CMK (cell line): ENCODE measurements at regions not wholly inside any gene's neighbourhood (a gene's known extent, or its start where the extent isn't known, plus 50 kb on each side); places are given as distances from the start of the nearest gene placed in this dataset.

Experiments used
- DNase-seq: peaks from one replicate; pipeline ENCODE4 v3.0.0-alpha.2; 2010; ENCODE audit warnings: low read depth

DNA sequence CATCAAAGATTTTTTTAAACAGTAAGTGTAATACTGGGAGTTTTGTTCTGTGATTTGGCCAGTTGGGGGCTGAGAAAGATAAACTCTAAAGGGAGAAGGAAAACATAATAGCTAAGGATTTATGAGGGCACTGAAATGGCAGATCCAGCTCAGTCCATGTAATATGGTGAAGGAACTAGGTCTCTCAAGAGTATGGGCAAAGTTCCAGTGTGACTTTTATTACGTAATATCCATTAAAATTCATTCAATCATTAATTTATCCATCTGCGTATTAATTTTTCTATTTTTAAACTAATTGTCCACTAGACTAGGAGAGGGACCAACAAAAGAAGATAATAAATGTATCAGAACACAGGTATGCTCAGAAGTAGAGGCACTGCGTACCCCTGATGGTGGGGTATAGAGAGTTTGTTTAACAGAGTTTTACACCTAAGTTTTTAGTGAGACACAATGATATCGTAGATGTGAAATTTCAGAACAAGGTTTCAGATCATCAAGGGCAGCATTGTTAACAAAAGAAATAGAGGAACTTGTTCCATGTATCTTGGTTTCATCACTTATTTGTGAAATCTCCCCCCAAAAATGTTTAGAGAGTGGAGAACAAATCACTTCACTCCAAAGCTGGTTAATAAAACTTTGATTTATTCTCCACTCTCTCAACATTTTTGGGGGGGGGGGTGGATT, 351.1 kb downstream of the GRXCR1 start:
- DNase-seq, result no peak

DNA sequence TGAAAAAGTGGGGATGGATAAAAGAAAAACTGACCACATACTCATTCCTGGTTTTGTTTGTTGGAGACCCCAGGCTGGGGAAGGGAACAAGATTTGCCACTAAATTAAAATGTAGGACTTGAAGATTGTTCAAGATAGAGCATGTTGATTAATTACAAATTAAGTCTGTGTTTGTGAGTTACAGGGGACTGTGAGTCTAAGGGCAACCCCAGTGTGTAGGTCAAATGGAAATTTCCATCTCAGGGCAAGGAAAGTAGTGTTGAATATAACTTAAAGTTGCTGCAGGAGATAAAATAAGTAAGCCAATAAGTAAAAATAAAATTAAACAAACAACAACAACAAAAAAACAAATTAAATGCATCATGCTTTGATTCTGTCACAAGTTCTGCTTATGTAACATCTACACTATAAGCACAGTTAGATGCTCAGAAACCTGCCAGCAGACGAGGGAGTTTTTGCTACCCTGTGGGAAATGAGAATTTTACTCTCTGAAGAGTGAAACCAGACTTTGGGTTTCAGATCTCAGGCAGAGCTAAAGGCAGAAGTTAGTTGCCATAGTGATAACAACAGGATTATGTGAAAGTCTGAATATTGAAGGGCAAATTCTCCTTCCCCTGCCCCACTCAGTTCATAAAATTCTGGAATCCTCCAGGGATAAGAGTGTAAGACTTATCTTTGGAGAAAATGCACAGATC, 352.3 kb downstream of the GRXCR1 start:
- no peak for DNase-seq

DNA sequence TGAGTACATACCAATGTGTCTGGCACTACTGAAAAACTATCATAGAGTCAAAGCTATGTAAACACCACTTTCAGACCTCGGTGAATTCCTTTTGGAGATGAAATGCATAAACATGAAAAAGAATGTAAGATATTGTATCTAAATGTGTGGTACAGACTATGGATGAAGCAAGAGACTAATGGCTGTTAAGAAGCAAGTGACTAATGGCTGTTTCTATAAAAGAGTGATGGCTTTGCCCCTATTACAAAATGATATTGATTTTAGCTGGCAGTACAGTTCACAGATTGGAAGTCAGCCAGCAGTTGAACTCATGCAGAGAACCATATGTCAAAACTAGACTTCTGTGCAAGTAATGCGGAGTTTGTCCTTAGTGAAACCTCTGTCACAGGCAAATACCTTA, 359.3 kb downstream of the GRXCR1 start:
- no peak for DNase-seq

DNA sequence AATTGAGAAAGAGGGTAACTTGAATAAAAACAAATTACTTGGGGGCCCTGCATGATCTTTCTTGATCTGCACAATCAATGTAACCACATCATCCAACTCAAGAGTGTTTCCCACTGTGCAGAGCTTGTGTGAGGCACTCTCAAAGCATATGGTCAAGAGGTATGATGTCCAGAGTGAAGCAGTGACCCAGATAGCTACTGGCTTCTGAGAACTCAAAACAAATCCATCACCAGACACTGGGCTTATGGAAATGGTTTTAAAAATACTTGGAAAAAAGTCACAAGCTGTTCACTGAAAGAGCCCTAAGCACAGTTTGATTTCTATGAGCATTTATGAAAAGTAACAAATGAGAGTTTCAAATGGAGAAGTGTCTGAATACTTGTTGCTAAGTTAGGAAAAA, 361.0 kb downstream of the GRXCR1 start:
- no peak for DNase-seq

DNA sequence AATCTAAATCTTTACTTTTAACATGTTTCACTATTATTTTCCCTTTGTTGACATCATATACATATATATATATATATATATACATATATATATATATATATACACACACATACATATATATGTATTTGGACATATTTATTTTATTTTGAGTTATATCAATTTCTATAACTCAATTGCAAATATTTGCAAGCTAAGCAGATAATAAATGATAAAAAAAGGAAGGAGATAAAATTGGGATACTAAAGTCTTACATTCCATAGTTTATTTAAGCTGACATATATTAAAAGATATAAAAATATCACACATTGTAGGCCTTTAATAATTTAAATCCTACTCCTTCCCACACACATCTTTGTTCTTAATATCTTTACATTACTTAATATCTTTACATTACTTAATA, 372.2 kb downstream of the GRXCR1 start:
- no peak for DNase-seq

DNA sequence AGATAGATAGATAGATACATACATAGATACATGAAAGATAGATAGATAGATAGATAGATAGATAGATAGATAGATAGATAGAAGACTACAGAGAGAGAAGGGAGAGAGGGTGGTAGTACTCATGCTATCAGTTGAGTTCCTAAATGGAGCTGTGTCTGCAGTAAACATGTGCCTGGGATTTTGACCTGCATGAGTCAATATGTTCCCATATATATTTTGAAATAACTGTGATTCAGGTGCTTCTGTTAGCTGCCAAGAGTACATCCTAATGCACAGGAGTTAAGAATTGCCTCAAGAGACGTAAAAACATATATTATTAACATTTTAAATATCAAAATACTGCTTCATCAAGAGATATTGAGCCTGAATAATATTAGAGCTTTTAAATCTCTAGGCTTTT, 379.4 kb downstream of the GRXCR1 start:
- DNase-seq, result no peak

DNA sequence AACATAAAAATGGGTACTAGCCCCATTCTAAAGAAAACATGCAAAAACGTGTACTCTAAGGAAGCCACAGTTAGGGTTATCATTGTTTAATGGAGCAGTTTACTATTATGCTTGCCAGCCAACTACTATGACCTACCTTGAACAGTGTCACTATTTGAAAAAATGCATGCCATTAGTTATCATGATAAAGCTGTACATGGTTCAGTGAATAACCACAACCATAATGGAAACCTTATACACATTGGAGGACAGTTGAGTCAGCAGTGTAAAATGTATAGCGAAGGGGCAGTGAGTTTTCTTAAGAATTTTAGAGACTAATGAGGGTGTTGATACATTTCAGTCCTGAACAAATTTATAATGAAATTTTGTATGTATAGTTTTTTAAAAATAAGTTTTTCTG, 381.9 kb downstream of the GRXCR1 start:
- DNase-seq, result no peak

DNA sequence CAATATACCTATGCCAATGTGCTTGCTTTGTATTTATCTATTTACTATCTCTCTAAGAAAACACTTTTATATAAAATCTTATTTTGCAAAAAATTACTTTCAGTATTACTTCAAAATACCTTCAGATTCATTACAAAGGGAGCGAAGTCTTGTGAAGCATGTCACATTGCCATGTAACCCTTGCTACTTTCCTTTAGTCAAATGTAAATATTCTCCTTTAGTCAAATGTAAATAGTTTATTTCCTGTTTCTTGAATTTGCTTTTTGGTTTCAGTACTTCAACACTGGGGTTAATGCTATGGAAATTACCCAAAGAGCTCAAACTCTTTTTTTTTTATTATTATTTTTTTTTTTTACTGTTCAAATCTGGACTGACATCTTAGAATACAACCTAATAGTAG, 383.3 kb downstream of the GRXCR1 start:
- no peak for DNase-seq

DNA sequence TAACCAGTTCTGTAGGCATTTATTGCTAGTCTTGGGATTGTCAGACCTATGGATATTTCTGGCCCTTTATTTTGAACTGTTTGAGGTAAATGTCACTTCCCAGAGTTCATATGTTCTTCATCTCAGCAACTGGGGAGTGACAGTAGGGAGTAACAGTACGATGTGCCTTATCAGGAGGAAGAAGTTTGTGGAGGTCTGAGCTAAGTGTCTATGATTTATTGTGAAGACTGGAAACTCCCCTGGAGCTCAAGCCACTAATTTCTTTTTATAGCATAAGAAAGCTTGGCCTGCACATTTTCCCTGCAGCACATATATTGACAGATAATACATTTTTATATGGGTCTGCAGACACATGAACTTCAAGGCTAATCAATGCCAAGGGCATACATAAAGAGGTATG, 383.8 kb downstream of the GRXCR1 start:
- DNase-seq, result no peak

DNA sequence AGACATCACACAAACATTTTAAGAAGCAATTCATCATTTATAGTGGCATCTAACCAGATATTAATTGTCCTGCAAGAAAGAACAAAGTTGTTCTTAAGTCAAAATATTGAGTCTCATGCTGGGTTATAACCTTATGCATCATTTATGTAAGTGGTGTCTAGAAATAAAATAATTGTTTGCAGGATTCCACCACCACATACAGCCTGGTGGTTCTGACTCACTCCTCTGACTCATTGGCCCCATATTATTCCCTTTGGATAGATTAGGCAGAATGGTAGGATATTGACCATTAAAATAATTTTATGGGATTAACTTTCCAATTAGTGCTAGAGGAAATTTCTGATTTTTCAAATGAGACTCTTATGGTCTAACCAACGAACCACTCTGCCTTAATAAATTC, 384.5 kb downstream of the GRXCR1 start:
- DNase-seq, result no peak

DNA sequence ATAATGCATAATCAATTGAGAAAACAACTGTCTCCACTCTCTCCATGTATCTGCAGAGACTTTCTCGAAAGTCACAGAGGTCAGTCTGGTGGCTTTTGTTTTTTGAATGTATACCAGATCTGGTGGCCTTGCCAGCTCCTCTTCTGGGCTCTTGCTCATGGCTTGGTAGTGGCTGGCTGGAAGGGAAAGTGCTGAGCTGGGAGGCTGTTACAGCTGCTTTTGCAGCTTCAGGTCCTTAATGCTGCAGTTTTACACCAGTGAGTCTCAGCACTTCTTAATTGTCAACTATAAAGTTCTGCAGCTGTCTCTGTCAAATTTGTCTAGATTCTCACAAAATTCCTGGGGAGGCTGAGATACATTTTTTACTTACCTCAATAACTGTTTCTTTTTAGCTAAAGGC, 390.0 kb downstream of the GRXCR1 start:
- no peak for DNase-seq

DNA sequence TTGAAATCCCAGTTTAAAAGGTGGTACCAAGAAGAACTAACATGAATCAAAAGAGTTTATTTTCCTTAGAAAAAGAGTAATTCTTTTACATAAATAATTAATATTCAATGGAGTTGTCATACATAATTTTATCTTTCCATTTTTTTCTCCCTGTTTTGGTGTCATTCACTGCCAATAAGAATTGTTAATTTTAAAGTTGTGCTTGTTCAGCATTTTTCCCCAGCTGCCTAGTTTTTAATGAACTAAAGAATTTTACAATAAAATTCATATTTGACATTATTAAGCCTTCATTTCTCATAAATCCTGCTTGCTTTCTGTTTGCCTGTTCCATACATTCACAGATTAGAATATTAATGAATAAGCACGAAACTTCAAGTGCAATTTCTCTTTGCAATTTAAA, 393.6 kb downstream of the GRXCR1 start:
- DNase-seq, result no peak

DNA sequence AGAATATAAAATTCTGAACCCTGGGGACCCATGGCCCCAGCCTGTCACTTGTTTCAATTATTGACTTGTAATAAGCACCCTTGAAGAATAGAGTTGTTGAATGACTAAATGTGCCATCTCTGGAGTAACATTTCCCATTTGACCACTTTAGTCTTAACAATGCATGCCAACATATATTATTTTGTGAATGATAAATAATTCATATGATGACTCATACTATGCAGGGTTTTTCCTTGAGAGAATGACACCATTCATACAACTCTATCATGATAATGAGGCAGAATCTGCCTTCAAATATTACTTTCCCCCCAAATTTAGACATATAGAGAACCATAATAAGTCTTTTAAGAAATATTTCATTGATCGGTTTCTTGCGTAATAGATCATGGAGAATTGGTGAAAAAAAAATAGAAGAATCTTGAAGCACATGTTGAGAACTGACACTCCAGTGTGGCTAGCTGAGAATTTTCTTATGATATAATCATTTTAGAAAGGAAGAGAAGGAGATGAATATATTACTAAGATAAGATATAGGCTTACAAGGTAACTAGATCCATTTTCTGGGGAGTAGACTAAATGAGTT, 404.5 kb downstream of the GRXCR1 start:
- no peak for DNase-seq

DNA sequence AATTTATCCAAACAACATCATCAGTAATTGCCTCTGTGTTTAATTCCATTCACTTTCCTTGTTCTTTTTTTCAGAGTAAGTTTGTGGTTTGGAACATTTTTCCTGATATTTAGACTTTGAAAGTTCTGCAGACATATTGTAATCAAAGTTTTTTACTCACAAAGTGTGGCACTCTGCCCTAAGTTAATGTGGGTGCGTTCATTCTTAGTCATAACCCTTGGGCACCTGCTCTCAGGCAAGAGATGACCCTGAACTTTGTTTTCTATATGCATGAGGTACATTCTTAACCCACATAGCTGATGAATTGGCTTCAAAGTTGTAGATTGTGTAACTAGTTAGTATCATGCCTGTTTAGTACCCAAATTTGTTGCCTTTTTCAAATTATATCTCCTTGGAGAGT, 424.3 kb downstream of the GRXCR1 start:
- DNase-seq, result no peak

DNA sequence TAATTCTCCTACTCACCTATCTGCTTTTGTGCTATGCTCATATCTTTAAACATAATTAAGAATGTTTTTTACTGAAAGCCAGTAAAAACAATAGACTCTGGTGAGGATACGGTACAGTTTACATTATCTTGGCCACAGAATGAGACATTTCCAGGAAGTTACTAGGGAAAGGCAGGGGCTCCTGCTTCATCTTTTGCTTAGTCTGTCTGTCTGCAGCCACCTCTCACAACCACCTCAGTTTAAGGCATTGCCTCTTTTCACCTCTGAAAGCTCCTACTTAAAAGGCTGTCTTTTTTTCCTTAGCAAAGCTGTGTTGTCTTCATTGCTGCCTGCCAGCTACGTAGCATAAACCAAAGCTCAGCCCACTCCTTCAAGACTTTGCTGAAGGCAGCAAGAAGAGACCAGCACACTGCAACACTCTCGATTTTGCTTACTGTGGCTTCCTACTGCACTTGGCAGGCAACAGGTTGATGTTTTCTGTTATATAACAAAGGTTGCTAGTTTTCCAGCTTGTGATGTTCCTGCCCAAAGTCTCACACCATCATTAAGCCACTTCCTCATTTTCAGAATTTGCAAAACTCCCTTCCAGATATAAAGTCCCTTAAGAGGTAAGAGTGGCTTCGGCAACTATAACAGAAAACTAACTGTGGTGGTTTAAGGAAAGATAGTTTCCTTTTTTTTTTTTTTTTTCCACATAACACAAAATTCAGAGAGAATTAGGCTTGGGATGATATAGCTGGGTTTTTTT, 432.9 kb downstream of the GRXCR1 start:
- DNase-seq, result no peak

DNA sequence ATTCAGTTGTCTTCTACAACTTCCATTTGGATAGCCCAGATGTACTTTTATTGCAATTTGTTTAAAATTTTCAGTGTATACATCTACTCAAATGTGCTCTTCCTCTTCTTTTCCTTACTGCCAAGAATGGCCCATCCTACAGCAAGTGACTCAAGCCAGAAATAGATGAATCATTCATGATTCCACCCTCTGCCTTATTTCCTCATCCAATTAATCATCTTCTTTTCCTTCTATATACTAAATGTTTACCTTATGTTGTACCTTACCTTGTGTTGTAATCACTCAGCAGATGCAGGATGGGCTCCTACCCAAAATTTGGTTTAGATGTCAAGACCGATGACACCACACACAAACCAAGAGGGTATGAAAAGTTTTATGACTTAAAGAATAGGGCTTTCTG, 437.8 kb downstream of the GRXCR1 start:
- no peak for DNase-seq

DNA sequence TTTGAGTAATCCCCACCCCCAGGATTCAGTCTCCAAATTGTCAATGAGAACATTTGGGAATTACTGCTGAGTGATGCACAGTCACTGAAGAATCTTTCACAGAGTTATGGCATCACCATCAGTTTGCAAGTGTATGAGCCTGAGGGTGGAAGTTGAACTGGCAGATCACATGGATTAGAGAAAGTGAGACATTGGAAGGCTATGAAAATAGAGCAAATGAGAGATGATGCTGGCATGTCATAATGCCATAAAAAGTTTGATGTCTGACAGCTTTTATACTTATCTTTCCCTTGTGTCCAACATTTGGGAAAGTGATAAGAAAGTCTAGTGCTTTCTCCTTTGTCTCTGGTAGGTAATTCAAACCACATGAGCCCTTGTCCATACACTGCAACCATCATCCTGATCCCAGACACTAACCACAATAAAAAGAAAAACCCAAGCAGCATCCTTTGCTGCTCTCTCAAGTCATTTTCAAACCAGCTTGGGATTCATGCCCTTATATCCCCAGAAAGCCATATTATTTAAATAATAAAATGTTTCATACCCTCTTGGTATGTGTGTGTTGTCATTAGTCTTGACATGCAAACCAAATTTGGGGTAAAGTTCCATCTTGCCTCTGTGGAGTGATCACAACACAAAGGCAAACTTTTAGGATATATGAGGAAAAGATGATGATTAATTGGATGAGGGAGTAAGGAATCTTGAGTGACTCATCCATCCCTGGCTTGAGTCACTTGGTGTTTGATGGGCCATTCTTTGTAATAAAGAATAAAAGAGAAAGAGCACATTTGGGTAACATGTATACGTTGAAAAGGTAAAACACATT, 438.9 kb downstream of the GRXCR1 start:
- no peak for DNase-seq

DNA sequence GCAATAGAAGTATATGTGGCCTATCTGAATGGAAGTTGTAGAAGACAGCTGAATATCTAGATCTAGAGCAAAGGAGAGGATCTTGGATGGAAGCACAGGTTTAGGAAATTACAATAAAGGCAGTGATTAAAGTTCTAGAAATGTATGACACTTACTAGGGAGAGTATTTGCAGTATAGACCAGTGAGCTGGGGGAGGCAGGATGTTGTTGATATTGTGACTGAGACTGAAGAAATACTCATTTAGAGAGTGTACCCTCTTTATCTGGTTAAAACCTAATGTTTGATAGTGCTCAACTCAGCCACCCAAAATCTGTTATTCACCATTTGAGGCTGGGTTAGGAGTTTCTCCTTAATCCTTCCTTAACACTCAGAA, 439.5 kb downstream of the GRXCR1 start:
- DNase-seq, result no peak

DNA sequence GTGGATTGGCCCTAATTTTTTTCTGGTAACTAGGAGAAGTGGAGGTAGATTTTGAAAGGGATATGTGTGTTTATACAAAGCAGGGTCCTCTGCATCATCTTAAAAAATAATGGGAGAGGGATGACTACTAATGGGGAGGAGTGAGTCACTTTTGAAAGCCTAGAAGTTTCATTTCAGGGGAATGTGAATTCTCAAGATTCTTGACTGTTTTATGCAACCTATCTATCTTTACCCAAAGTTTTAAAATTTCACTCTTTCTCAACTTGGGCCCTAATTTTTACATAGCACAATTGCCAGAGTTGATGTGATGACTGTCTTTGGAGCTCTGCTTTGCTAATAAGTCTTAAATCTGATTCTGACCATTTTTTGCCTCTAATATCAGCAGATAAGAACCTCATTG, 445.2 kb downstream of the GRXCR1 start:
- DNase-seq, result no peak

DNA sequence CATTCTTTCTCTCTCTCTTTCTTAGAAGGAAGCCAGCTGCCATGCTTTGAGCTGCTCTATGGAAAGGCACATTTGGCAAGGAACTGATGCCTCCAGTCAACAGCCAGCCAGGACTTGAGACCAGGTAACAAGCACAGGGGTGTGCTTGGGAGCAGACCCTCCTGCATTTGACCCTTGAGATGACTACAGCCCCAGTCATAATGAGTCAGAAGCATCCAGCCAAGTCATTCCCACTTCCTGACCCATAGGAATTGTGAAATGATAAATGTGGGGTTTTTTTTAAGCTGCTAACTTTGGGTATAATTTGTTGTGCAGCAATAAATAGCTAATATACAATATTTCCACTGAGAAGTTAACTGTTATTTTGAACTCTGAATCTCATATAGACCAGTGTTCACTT, 446.9 kb downstream of the GRXCR1 start:
- DNase-seq, result no peak

DNA sequence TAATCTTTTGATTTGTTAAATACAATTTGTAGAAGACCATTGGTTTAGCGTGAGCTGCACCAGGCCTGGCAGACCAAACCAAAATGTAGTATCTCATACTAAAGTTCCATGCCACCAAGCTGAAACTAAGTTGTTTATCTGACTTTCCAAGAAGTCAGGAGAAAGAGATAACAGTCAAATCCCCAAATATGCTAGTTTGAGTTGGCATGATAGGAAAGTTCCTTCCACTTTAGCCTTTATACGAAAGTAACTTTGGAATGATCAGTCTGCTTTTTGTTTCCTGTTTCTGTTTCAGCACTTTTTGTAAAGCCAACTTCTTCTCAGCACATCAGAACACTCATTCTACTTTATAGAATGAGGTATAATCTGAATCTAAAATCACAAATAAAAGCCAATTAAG, 449.2 kb downstream of the GRXCR1 start:
- no peak for DNase-seq

DNA sequence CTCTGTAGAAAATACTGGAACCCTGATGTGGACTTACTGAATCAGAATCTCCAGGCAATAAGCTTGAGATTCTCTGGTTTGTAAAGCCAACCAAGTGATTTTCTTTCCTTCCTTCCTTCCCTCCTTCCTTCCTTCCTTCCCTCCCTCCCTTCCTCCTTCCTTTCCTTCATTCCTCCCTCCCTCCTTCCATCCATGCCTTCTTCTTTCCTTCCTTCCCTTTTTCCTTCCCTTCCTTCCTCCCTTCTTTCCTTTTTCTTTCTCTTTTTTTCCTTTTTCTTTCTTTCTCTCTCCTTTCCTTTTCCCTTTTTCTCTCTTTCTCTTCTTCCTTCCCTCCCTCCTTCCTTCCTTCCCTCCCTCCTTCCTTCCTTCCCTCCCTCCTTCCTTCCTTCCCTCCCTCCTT, 450.8 kb downstream of the GRXCR1 start:
- no peak for DNase-seq
